ENCODE measurements at regions not wholly inside any gene's neighbourhood (a gene's known extent, or its start where the extent isn't known, plus 50 kb on each side); places are given as distances from the start of the nearest gene placed in this dataset.

DNA sequence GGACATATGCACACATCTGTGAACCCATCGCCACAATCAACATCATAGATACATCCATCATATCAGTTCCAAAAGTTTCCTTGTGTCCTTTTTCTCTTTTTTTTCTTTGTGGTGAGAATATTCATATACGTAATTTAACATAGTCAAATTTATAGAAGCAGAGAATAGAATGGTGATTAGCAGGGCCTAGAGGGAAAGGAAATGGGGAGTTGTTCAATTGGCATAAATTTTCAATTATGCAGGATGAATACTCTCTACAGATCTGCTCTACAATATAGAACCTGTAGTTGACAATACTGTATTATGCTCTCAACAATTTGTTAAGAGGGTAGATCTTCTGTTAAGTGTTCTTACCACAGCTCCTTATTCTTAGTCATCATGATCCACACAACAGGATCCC is 413.2 kb downstream of the SHISA9 start:
- H3K4me2 ChIP-seq (ENCODE audit: insufficient read depth, low read length) = no peak overlapping the region
- no peak overlapping the region for H2AFZ ChIP-seq (ENCODE audit: low read depth, low read length)
- H3K27ac ChIP-seq (ENCODE audit: insufficient read depth, low read depth, low read length) = no peak overlapping the region
- H3K9ac ChIP-seq (replicated peaks; ENCODE audit: extremely low read depth, insufficient read depth, low read length) = no peak overlapping the region
- H3K36me3 ChIP-seq (ENCODE audit: control insufficient read depth in 2 of 2, extremely low read depth in 1 of 2, insufficient read depth in 2 of 2, low read length in 2 of 2) = no peaks in the 10 kb centered on the region
- H3K79me2 ChIP-seq (ENCODE audit: control insufficient read depth, insufficient read depth, low read length) = no peaks in the 10 kb centered on the region
- DNase-seq (ENCODE audit: low read depth, low spot score) (no peak), FAIRE-seq (no peak)
- no peak for TF ChIP-seq GATA2 (IDR thresholded peaks at IDR 0.05; ENCODE audit: insufficient read depth, insufficient read length, low read depth, low read length)
- TF ChIP-seq EZH2 (IDR thresholded peaks at IDR 0.05; ENCODE audit: borderline replicate concordance, low read depth, low read length, severe bottlenecking) = no peak
- ChIA-PET POLR2A (no interaction called here), CTCF (no interaction called here)
- BruUV-seq (replicated peaks) = no TSS peak
- intact Hi-C loops (cut with micrococcal nuclease) (no loop called here), dilution Hi-C loops (cut with MboI; ENCODE audit: extremely low pct_ligation_motif_present, low sequenced_read_pairs) (no loop called here)
- H4K20me1 ChIP-seq (replicated peaks; ENCODE audit: control insufficient read depth, extremely low read depth, insufficient read depth, low read length) = no peaks in the 10 kb centered on the region
- no peaks in the 10 kb centered on the region for H3K27me3 ChIP-seq (ENCODE audit: control insufficient read depth in 2 of 2, insufficient read depth in 2 of 2, low read length in 2 of 2)
- no peak overlapping the region for H3K4me3 ChIP-seq (replicated peaks in 1 of 3; ENCODE audit: insufficient read depth in 1 of 3, low read depth in 1 of 3, low read length in 3 of 3)
- no peaks in the 10 kb centered on the region for H3K9me3 ChIP-seq (replicated peaks; ENCODE audit: control insufficient read depth, insufficient read depth, low read length)
- no peaks in the 10 kb centered on the region for H3K9me1 ChIP-seq (replicated peaks; ENCODE audit: control insufficient read depth, extremely low read depth, insufficient read depth, low read length)
- H3K4me1 ChIP-seq (ENCODE audit: control insufficient read depth, extremely low read depth, insufficient read depth, low read length) = no peaks in the 10 kb centered on the region

DNA sequence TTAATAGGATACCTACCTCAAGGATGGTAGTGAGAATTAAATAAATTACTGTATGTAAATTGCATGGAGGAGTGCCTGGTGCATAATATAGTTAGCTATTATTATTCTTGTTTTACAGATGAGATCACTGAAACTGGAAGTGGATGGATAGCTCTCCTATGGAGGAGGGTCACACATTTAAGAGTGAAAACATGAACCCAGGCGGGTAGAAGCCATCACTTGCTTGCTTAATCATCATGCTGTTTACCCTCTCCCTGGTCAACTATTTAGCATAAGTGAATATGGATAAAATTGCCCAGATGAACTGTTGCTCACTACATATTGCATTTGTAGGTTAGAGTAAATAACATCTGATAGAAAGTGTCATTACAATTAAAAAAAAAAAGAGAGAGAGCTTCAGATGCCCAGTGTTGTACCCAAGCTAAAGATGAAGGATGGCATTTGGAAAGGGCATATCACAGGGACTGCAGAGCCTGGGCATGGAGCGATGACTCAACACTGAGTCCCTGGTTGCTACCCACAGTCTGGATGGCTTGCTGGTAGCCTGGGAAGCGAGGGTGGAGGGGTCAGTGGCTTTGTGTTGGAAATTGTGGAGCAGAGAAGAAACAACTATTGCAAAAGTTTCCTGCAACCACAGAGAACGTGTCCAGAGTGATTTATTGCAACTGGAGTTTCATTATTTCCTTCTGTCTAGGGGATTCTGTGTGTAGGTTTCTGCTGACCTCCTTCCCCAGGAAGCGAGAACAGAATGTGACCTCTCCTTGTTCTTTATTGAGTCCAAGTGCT is 414.4 kb downstream of the SHISA9 start:
- Histone ChIP-seq H3K9me1 (replicated peaks; ENCODE audit: control insufficient read depth, extremely low read depth, insufficient read depth, low read length) (no peaks in the 10 kb centered on the region), H3K4me3 (replicated peaks in 1 of 3; ENCODE audit: insufficient read depth in 1 of 3, low read depth in 1 of 3, low read length in 3 of 3) (no peak overlapping the region), H3K9me3 (replicated peaks; ENCODE audit: control insufficient read depth, insufficient read depth, low read length) (peaks cover 3% of the 10 kb centered on the region), H3K9ac (replicated peaks; ENCODE audit: extremely low read depth, insufficient read depth, low read length) (no peak overlapping the region), H3K27ac (ENCODE audit: insufficient read depth, low read depth, low read length) (no peak overlapping the region), H3K4me2 (ENCODE audit: insufficient read depth, low read length) (no peak overlapping the region), H2AFZ (ENCODE audit: low read depth, low read length) (no peak overlapping the region), H3K36me3 (ENCODE audit: control insufficient read depth in 2 of 2, extremely low read depth in 1 of 2, insufficient read depth in 2 of 2, low read length in 2 of 2) (no peaks in the 10 kb centered on the region), H4K20me1 (replicated peaks; ENCODE audit: control insufficient read depth, extremely low read depth, insufficient read depth, low read length) (no peaks in the 10 kb centered on the region), H3K79me2 (ENCODE audit: control insufficient read depth, insufficient read depth, low read length) (no peaks in the 10 kb centered on the region), H3K27me3 (ENCODE audit: control insufficient read depth in 2 of 2, insufficient read depth in 2 of 2, low read length in 2 of 2) (no peaks in the 10 kb centered on the region), H3K4me1 (ENCODE audit: control insufficient read depth, extremely low read depth, insufficient read depth, low read length) (no peaks in the 10 kb centered on the region)
- TF ChIP-seq GATA2 (IDR thresholded peaks at IDR 0.05; ENCODE audit: insufficient read depth, insufficient read length, low read depth, low read length) = no peak
- TF ChIP-seq, protein P1, sequence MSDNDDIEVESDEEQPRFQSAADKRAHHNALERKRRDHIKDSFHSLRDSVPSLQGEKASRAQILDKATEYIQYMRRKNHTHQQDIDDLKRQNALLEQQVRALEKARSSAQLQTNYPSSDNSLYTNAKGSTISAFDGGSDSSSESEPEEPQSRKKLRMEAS (IDR thresholded peaks at IDR 0.05; ENCODE audit: insufficient read depth, insufficient read length) = no peak
- no peak for TF ChIP-seq EZH2 (IDR thresholded peaks at IDR 0.05; ENCODE audit: borderline replicate concordance, low read depth, low read length, severe bottlenecking)
- no peak for TF ChIP-seq JUN (IDR thresholded peaks at IDR 0.05; ENCODE audit: borderline replicate concordance, insufficient read depth, insufficient read length, low read depth)
- TF ChIP-seq FOS (IDR thresholded peaks at IDR 0.05; ENCODE audit: borderline replicate concordance, insufficient read depth, low read length) = no peak
- DNase-seq (ENCODE audit: low read depth, low spot score) (no peak), FAIRE-seq (no peak)
- no TSS peak for BruUV-seq (replicated peaks)
- intact Hi-C loops (cut with micrococcal nuclease) = no loop called here
- dilution Hi-C loops (cut with MboI; ENCODE audit: extremely low pct_ligation_motif_present, low sequenced_read_pairs) = no loop called here
- CTCF ChIA-PET = no interaction called here
- POLR2A ChIA-PET = no interaction called here

Measured in endothelial cell of umbilical vein (primary cell).